ENCODE measurements at regions not wholly inside any gene's neighbourhood (a gene's known extent, or its start where the extent isn't known, plus 50 kb on each side); places are given as distances from the start of the nearest gene placed in this dataset.

DNA sequence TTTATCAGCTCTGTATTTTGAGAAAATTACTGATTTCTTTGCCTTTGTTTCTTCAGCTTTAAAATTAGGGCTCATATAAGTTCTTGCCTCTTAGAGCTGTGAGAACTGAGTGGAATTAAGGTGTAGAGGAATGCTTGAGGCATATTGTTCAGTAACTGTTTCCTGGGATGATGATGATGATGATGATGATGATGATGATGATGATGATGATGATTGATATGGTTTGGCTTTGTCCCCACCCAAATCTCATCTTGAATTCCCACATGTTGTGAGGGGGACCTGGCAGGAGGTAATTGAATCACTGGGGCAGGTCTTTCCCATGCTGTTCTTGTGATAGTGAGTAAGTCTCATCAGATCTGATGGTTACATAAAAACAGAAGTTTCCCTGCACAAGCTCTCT is 118.7 kb downstream of the CHRM3 start:
- Mint-ChIP-seq H3K27me3 (no peaks in the 10 kb centered on the region), H3K4me1 (peaks cover 17% of the 10 kb centered on the region), H3K36me3 (ENCODE audit: low read depth) (no peaks in the 10 kb centered on the region), H3K27ac (no peak overlapping the region), H3K9me3 (peaks cover 28% of the 10 kb centered on the region), H3K4me3 (no peak overlapping the region)
- ChIA-PET POLR2A (no interaction called here), CTCF (no interaction called here)
- no peak for DNase-seq

DNA sequence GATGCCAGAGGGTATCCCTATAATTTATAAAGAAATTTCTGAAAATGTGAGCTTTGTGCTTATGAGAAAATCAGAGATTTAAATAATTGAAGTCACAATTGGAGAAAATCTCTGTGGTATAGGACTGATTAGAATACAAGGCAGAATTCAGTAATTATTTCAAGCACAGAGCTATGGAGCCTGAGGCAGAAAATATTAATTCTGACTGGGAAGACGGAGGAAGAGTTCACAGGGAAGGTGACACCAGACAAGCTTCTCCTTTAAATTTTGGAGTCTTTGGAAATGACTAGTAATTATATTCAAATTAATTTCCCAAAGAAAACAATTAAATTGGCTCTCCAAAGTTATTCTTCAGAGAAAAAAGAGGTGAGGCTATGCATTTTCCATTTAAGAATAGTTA is 121.5 kb downstream of the CHRM3 start:
- H3K27me3 Mint-ChIP-seq = no peaks in the 10 kb centered on the region
- H3K27ac Mint-ChIP-seq = no peak overlapping the region
- H3K36me3 Mint-ChIP-seq (ENCODE audit: low read depth) = no peaks in the 10 kb centered on the region
- POLR2A ChIA-PET = no interaction called here
- CTCF ChIA-PET = interaction anchor here (0.6 kb wide), 1 partner anchor 19 kb away, joined by 3 read pairs; no protein-coding TSS in a partner anchor
- peaks cover 30% of the 10 kb centered on the region for H3K9me3 Mint-ChIP-seq
- no peak for DNase-seq
- no peak overlapping the region for H3K4me3 Mint-ChIP-seq
- peaks cover 3% of the 10 kb centered on the region for H3K4me1 Mint-ChIP-seq

DNA sequence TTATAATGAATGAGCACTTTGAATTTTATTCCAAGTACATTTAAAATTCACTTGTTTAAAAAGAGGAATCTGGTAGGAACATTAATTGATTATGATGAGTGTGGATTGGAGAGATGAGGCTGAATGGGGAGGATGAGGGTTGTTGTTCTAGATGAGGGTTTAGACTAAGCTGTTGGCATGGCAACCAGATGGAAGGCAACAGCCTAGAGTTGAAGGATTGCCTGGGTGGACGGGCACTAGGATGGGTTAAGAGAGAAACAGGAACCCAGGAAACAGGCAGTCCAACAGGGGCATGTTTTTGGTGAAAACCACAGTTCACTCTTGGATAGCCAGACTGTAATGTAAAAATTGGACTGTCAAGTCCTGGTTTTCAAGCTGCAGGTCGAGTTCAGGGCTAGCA is 125.5 kb downstream of the CHRM3 start:
- H3K4me3 Mint-ChIP-seq = no peak overlapping the region
- DNase-seq = no peak
- H3K27me3 Mint-ChIP-seq = no peaks in the 10 kb centered on the region
- ChIA-PET POLR2A (no interaction called here), CTCF (no interaction called here)
- no peaks in the 10 kb centered on the region for H3K36me3 Mint-ChIP-seq (ENCODE audit: low read depth)
- no peak overlapping the region for H3K27ac Mint-ChIP-seq
- H3K9me3 Mint-ChIP-seq = peaks cover 11% of the 10 kb centered on the region
- no peaks in the 10 kb centered on the region for H3K4me1 Mint-ChIP-seq

DNA sequence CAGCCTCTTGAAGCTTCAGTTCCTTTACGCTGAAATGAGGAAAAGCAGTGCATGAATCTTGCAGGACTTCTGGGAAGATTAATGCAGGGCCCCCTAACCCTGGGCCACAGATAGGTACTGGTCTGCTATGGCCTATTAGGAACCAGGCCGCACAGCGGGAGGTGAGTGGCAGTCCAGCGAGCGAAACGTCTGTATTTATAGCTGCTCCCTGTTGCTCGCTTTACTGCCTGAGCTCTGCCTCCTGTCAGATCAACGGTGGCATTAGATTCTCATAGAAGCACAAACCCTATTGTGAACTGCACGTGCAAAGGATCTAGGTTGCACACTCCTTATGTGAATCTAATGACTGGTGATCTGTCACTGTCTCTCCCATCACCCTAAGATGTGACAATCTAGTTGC is 130.2 kb downstream of the CHRM3 start:
- Mint-ChIP-seq H3K4me1 (no peaks in the 10 kb centered on the region), H3K36me3 (ENCODE audit: low read depth) (no peaks in the 10 kb centered on the region), H3K4me3 (no peak overlapping the region), H3K27me3 (no peaks in the 10 kb centered on the region), H3K27ac (no peak overlapping the region), H3K9me3 (no peaks in the 10 kb centered on the region)
- ChIA-PET CTCF (interaction anchor here (0.6 to 0.7 kb wide), 2 partner anchors 28 to 37 kb away, joined by 3 read pairs; no protein-coding TSS in a partner anchor), POLR2A (no interaction called here)
- no peak for DNase-seq

DNA sequence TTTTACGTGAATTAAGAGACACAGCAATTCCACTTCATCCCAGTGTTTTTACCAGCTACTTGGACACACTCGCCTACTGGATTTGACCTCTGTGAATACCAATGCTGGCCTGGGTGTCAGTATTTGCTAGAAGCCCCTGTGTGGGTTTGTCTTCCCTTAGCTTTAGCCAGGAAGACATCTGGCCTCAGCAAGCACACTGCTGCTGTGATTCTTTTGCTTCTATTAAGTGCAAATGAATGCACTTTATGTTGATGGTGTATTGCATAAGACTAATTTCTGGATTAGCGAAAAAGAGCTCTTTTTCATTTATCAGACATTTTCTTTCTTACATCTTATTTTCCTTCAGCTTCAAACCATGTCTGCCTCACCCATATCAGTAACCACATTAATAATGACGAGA is 140.0 kb downstream of the CHRM3 start:
- no peak overlapping the region for H3K27ac Mint-ChIP-seq
- no peak overlapping the region for H3K4me3 Mint-ChIP-seq
- POLR2A ChIA-PET = no interaction called here
- DNase-seq = no peak
- H3K9me3 Mint-ChIP-seq = no peaks in the 10 kb centered on the region
- no peaks in the 10 kb centered on the region for H3K36me3 Mint-ChIP-seq (ENCODE audit: low read depth)
- CTCF ChIA-PET = interaction anchor here (0.7 kb wide), 1 partner anchor 19 kb away, joined by 3 read pairs; no protein-coding TSS in a partner anchor
- no peaks in the 10 kb centered on the region for H3K27me3 Mint-ChIP-seq
- H3K4me1 Mint-ChIP-seq = no peaks in the 10 kb centered on the region

DNA sequence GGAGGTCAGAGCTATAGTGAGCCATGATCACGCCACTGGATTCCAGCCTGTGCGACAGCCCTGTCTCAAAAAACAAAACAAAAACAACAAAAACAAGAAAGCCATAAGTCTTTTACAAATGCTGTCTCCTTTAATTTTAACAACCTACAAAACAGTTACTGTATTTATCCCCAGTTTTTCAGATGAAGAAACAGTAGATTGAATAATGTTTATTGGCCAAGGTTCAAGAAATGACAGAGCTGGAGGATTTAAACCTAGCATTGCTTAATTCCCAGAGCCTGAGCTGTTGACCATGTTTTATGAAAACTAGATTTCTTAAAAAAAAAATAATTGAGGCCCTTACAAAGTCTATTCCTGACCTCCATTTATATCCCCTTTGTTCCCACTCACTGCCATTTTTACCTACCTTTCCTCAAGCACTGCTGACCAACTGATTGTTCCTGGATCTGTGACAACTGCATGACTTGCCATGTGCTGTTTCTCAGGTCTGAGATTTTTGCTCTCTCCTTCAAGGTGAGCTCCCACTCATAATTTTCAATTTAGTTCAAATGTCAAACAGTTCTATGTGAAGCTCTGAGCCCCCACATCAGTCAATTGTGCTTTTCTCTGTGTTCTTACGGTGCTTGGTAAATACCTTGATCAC is 140.8 kb downstream of the CHRM3 start:
- POLR2A ChIA-PET = no interaction called here
- no peak overlapping the region for H3K27ac Mint-ChIP-seq
- no peaks in the 10 kb centered on the region for H3K27me3 Mint-ChIP-seq
- DNase-seq = no peak
- no peaks in the 10 kb centered on the region for H3K4me1 Mint-ChIP-seq
- CTCF ChIA-PET = no interaction called here
- H3K9me3 Mint-ChIP-seq = no peaks in the 10 kb centered on the region
- H3K4me3 Mint-ChIP-seq = no peak overlapping the region
- H3K36me3 Mint-ChIP-seq (ENCODE audit: low read depth) = no peaks in the 10 kb centered on the region

DNA sequence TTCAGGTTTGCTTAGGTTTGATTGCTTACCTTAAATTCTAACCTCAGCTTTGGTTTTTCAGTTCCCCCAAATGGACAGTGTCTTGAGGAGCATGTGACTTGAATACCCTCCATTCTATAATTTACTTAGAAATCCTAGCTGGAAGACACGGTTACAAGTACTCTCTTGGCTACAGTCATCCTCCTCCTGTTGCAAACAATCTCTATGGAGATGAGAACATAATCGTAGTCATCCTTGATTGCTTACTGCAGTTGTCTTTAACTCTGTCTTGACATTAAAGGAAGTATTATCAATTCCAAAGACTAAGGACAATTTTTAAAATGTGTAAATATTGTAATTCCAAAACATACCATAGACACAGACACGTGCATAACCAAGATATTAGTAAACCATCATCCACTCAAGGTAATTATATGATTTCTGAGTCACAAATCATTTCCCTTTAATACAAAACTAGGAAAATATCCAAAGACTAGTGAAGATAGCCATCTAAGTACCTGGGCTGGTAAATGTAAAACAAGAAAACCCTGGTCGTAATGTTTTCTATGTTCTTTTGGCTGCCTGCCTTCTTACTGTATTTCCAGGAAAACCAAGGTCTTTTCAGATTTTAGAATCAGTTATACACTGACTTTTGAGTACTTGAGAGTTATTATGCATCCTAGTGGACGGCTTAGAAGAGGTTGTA is 149.9 kb downstream of the CHRM3 start:
- Mint-ChIP-seq H3K4me1 (no peaks in the 10 kb centered on the region), H3K4me3 (no peak overlapping the region), H3K27me3 (no peaks in the 10 kb centered on the region), H3K27ac (no peak overlapping the region), H3K9me3 (no peaks in the 10 kb centered on the region), H3K36me3 (ENCODE audit: low read depth) (no peaks in the 10 kb centered on the region)
- no peak for DNase-seq
- ChIA-PET CTCF (no interaction called here), POLR2A (no interaction called here)

DNA sequence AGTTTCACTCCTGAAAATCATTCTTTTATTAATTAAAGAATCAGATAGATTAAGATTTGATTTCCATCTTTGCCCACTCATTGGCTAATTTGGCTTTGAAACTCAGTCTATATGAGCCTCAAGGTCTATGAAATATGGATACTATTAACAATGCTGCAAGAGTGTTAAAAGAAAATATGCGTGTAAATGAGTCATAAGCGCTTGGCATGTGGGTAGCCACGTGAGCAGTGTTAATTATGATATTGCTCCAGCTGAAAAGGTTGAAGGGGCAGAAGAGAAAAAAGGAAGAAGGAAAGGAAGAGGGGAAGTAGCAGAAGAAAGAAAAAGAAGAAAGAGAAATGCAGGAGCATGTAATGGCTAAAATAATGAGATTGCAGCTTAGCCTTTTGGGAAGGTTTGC is 151.4 kb downstream of the CHRM3 start:
- H3K9me3 Mint-ChIP-seq = no peaks in the 10 kb centered on the region
- DNase-seq = no peak
- no peak overlapping the region for H3K27ac Mint-ChIP-seq
- no peaks in the 10 kb centered on the region for H3K27me3 Mint-ChIP-seq
- ChIA-PET CTCF (interaction anchor here (1.0 kb wide), 1 partner anchor 10 kb away, joined by 3 read pairs; no protein-coding TSS in a partner anchor), POLR2A (no interaction called here)
- no peaks in the 10 kb centered on the region for H3K36me3 Mint-ChIP-seq (ENCODE audit: low read depth)
- no peak overlapping the region for H3K4me3 Mint-ChIP-seq
- H3K4me1 Mint-ChIP-seq = no peaks in the 10 kb centered on the region

DNA sequence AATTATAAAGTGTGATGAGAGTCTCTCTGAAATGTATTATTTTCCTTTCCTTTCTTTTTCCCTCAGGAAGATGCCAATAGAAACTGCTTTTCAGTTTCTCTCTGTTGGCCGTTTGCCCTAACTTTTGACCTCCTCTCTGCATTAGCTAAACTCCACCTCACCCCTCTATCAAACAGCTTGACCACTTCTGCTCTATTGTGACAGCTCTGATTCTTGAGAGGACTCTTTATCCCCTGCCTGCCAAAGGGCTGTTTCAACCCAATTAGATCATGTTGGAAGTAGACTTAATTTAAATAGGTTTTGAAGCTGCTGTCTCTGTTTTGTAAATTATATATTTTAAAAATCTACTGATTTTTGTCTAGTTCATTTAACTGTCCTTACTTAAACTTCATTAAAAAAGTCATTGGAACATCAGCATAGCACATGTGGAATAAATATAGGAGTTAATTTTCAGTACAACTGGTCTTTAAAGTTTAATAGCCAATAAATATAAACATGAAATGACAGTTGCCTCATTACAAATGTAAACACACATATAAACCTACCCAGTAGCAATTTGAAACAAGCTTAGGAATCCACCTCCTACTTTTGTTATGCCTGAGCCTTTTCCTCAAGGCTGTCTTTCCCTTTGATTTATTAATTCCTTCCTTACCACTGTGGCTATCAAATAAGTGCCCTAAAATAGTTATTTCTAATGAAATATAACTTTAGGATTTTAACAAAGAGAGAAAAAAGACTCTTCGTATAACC is 152.0 kb downstream of the CHRM3 start:
- Mint-ChIP-seq H3K36me3 (ENCODE audit: low read depth) (no peaks in the 10 kb centered on the region), H3K4me3 (no peak overlapping the region), H3K9me3 (no peaks in the 10 kb centered on the region), H3K27ac (no peak overlapping the region), H3K27me3 (no peaks in the 10 kb centered on the region), H3K4me1 (no peaks in the 10 kb centered on the region)
- POLR2A ChIA-PET = no interaction called here
- CTCF ChIA-PET = interaction anchor here (1.0 kb wide), 1 partner anchor 9 kb away, joined by 3 read pairs; no protein-coding TSS in a partner anchor
- no peak for DNase-seq

DNA sequence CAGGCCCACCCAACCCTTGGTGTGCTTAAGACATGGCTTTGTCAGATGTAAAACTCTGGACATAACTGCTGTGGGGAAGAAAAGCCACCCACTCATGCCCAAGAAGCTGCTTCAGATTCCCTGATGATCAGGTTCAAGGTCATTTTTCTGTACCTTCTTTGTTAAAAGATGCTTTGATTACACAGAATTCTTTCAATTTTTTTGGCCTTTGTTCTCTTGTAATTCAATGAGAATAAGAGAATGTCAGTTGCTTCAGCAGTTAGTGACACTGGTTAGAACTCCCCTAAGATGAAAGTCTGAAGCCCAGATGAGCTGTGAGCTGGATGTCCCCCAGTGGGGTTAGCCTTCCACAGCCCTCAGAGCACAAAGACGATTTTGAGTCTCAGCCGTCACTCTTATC is 152.7 kb downstream of the CHRM3 start:
- H3K36me3 Mint-ChIP-seq (ENCODE audit: low read depth) = no peaks in the 10 kb centered on the region
- no peaks in the 10 kb centered on the region for H3K27me3 Mint-ChIP-seq
- H3K4me1 Mint-ChIP-seq = no peaks in the 10 kb centered on the region
- no peaks in the 10 kb centered on the region for H3K9me3 Mint-ChIP-seq
- ChIA-PET POLR2A (no interaction called here), CTCF (no interaction called here)
- H3K27ac Mint-ChIP-seq = no peak overlapping the region
- DNase-seq = no peak
- H3K4me3 Mint-ChIP-seq = no peak overlapping the region

DNA sequence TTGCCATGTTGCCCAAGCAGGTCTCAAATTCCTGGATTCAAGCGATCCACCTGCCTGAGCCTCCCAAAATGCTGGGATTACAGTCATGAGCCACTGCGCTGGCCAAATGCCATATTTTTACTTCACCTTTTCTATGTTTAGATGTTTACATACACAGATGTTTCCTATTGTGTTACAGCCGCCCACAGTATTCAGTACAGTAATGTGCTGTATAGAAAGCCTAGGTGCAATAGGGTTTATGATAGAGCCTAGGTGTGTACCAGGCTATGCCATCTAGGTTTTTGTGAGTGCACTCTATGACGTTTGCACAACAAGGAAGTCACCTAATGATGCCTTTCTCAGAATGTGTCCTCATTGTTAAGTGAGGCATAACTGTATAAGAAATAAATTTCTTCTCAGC is 153.4 kb downstream of the CHRM3 start:
- ChIA-PET POLR2A (no interaction called here), CTCF (no interaction called here)
- no peak overlapping the region for H3K4me3 Mint-ChIP-seq
- DNase-seq = no peak
- no peaks in the 10 kb centered on the region for H3K36me3 Mint-ChIP-seq (ENCODE audit: low read depth)
- H3K9me3 Mint-ChIP-seq = no peaks in the 10 kb centered on the region
- H3K27me3 Mint-ChIP-seq = no peaks in the 10 kb centered on the region
- H3K4me1 Mint-ChIP-seq = no peaks in the 10 kb centered on the region
- H3K27ac Mint-ChIP-seq = no peak overlapping the region

DNA sequence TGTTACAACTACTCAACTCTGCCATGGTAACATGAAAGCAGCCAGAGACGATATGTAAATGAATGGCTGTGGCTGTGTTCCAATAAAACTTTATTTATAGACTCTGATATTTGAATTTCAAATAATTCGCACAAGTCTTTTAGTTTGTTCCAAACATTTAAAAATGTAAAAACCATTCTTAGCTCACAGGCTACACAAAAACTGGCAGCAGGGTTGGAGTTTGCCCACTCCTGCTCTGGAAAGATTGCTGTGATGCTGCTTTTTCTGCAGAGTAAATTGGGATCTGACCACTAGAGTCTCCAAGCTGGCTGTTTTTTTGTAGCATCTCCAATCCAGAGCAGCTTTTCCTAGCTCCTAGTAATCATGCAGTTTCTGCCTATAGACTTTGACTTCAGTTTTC is 157.5 kb downstream of the CHRM3 start:
- H3K4me3 Mint-ChIP-seq = no peak overlapping the region
- peaks cover 5% of the 10 kb centered on the region for H3K36me3 Mint-ChIP-seq (ENCODE audit: low read depth)
- no peaks in the 10 kb centered on the region for H3K27me3 Mint-ChIP-seq
- no peak overlapping the region for H3K27ac Mint-ChIP-seq
- CTCF ChIA-PET = no interaction called here
- peaks cover 12% of the 10 kb centered on the region for H3K4me1 Mint-ChIP-seq
- POLR2A ChIA-PET = no interaction called here
- no peak for DNase-seq
- H3K9me3 Mint-ChIP-seq = peaks cover 6% of the 10 kb centered on the region

DNA sequence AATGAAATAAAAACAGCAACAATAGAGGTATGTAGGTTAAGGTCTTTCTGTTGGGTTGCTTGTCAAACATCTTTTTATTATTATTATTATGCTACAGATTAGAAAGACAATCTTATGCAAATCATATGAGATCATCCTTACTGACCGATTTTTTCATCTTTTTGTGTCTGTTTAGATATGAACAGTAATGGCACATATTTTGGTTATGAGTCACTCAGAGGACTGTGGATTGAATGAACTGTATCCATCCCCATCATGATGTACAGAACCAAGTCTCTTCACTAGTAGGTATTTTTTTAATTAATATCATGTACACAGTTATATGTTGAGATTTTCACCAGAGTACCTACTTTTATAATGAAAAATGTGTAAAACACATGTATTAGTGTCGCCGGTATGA is 159.1 kb downstream of the CHRM3 start:
- H3K4me3 Mint-ChIP-seq = no peak overlapping the region
- H3K27ac Mint-ChIP-seq = no peak overlapping the region

More for the DNA sequence above, 159.1 kb downstream of the CHRM3 start:
- Mint-ChIP-seq H3K27me3 (no peaks in the 10 kb centered on the region), H3K9me3 (peaks cover 6% of the 10 kb centered on the region), H3K36me3 (ENCODE audit: low read depth) (peaks cover 5% of the 10 kb centered on the region), H3K4me1 (peaks cover 12% of the 10 kb centered on the region)
- ChIA-PET CTCF (interaction anchor here (0.6 kb wide), 1 partner anchor 90 kb away, joined by 3 read pairs; no protein-coding TSS in a partner anchor), POLR2A (no interaction called here)
- DNase-seq = no peak

Data from activated CD4-positive, alpha-beta T cell treated with anti-CD3 and anti-CD28 coated beads, Interleukin-2, amount 10 ng/mL, durations not matched to agents 7 days and 5 days (primary cell).